SH-SY5Y (cell line): ENCODE measurements at regions not wholly inside any gene's neighbourhood (a gene's known extent, or its start where the extent isn't known, plus 50 kb on each side); places are given as distances from the start of the nearest gene placed in this dataset.

Experiments
- GATA2 ChIP-seq: IDR thresholded peaks from 2 replicates; pipeline ENCODE4 v1.6.1; 2011; ENCODE audit warnings: mild to moderate bottlenecking, low read depth, low read length
- GATA3 ChIP-seq: IDR thresholded peaks from 2 replicates; pipeline ENCODE4 v1.6.1; 2011; ENCODE audit warnings: low read depth, mild to moderate bottlenecking, low read length, moderate library complexity

GRCh38 chr16:85358704-85359146 lies 246.5 kb upstream of the CIBAR2 start:
- no peak for TF ChIP-seq GATA2
- no peak for TF ChIP-seq GATA3
